Colonic mucosa (tissue), 4 donors: ENCODE measurements at regions not wholly inside any gene's neighbourhood (a gene's known extent, or its start where the extent isn't known, plus 50 kb on each side); places are given as distances from the start of the nearest gene placed in this dataset.

Source experiments
- DNase-seq: peaks from one replicate; pipeline ENCODE4 v3.0.0-alpha.2; 2020
- H3K27ac ChIP-seq: fragments of 200-600 bp; one replicate; pipeline ENCODE4 v1.8.0; 2021
- H3K27me3 ChIP-seq: fragments of 200-600 bp; one replicate; pipeline ENCODE4 v1.8.0; 2021
- H3K36me3 ChIP-seq: fragments of 200-600 bp; one replicate; pipeline ENCODE4 v1.8.0; 2021
- H3K4me1 ChIP-seq: fragments of 200-600 bp; one replicate; pipeline ENCODE4 v1.8.0; 2021; ENCODE audit warnings: mild to moderate bottlenecking
- H3K4me3 ChIP-seq: fragments of 200-600 bp; one replicate; pipeline ENCODE4 v1.8.0; 2021
- H3K9ac ChIP-seq, 2 donors: one replicate each; pipeline ENCODE4 v1.7.0; 2013; ENCODE audit warnings: control low read depth in 2 of 2, low read depth in 2 of 2, low read length in 2 of 2
- H3K9me3 ChIP-seq: fragments of 200-600 bp; one replicate; pipeline ENCODE4 v1.8.0; 2021
- intact Hi-C: fragments of 100-400 bp; cut with DNase I; formaldehyde crosslinking; loops from one replicate; pipeline ENCODE4 v1.14.1; 2022
- TF ChIP-seq, protein P1 (sequence below): fragments of 200-600 bp; IDR thresholded peaks from one replicate; pipeline ENCODE4 v1.8.0; 2022; ENCODE audit warnings: antibody characterized with exemption, mild to moderate bottlenecking
- donor health status: healthy.
- donor health status: DM: no; HTN: no; CAD: no.
- donor health status: DM: no; HTN: no; CAD: no.

DNA sequence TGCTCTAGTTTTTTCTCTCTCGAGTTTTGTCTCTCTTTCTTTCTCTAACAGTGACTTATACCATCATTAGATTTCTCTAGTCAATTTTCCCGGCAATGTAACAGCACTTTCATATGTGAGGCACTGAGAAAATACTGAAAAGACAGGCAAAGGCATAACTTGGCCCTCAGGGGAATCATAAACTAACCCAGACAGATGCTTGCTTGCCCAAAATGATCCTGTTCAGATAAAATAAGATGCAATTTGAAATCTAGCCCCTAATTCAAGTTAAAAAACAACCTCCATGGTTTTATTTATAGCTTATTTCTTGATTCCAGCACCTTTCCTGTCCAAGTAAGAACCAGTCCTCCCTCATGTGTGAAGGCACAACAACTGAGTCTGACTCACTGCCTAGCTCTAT lies 294.6 kb downstream of the GAS1 start:
- Histone ChIP-seq H3K9me3 (no peaks in the 10 kb centered on the region), H3K27ac (no peak overlapping the region), H3K27me3 (no peaks in the 10 kb centered on the region), H3K9ac (no peak overlapping the region), H3K4me1 (no peaks in the 10 kb centered on the region), H3K4me3 (no peak overlapping the region), H3K36me3 (no peaks in the 10 kb centered on the region)
- intact Hi-C loops = no loop called here
- TF ChIP-seq, protein P1, sequence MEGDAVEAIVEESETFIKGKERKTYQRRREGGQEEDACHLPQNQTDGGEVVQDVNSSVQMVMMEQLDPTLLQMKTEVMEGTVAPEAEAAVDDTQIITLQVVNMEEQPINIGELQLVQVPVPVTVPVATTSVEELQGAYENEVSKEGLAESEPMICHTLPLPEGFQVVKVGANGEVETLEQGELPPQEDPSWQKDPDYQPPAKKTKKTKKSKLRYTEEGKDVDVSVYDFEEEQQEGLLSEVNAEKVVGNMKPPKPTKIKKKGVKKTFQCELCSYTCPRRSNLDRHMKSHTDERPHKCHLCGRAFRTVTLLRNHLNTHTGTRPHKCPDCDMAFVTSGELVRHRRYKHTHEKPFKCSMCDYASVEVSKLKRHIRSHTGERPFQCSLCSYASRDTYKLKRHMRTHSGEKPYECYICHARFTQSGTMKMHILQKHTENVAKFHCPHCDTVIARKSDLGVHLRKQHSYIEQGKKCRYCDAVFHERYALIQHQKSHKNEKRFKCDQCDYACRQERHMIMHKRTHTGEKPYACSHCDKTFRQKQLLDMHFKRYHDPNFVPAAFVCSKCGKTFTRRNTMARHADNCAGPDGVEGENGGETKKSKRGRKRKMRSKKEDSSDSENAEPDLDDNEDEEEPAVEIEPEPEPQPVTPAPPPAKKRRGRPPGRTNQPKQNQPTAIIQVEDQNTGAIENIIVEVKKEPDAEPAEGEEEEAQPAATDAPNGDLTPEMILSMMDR = no peak
- DNase-seq = no peak

DNA sequence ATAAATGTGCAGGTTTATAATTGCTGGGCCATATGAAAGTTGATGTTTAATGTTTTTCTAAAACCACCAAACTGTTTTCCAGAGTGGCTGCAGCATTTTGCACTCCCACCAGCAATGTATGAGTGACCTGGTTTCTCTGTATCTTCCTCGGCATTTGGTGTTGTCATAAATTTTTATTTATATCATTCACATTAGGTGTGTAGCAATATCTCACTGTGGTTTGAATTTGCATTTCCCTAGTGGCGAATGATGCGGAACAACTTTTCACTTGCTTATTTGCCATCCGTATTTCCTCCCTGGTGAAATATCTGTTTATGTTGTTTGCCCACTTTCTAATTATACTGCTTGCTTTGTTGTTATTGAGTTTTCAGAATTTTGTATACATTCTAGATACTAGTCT lies 295.7 kb upstream of the TUT7 start:
- intact Hi-C loops = no loop called here
- TF ChIP-seq, protein P1 = no peak
- no peak overlapping the region for H3K27ac ChIP-seq

DNA sequence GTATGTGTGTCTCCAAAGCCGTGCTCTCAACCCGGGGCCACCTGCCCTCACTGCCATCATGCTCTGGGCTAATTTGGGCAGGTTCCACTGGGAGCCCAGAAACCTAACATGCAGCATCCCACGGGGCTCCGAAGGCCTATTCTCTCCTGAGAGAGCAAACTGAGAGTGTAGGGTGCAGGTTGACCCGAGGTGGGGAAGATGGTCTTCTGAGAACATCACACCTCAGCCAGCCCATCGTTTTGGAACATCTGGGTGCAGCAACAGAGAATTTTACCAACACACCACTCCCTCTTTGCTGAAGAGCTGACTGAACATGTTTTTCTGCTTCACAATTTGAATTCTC lies 294.6 kb upstream of the TUT7 start:
- no peaks in the 10 kb centered on the region for H3K36me3 ChIP-seq
- no peak overlapping the region for H3K27ac ChIP-seq
- no peaks in the 10 kb centered on the region for H3K9me3 ChIP-seq
- intact Hi-C loops = no loop called here
- H3K4me1 ChIP-seq = no peaks in the 10 kb centered on the region
- H3K4me3 ChIP-seq = no peak overlapping the region
- TF ChIP-seq, protein P1 = no peak
- H3K9ac ChIP-seq = no peak overlapping the region
- no peaks in the 10 kb centered on the region for H3K27me3 ChIP-seq
- DNase-seq = no peak

More for the DNA sequence above, 295.7 kb upstream of the TUT7 start:
- no peaks in the 10 kb centered on the region for H3K36me3 ChIP-seq
- H3K4me1 ChIP-seq = no peaks in the 10 kb centered on the region
- no peaks in the 10 kb centered on the region for H3K27me3 ChIP-seq
- no peaks in the 10 kb centered on the region for H3K9me3 ChIP-seq
- no peak for DNase-seq
- no peak overlapping the region for H3K9ac ChIP-seq
- H3K4me3 ChIP-seq = no peak overlapping the region

DNA sequence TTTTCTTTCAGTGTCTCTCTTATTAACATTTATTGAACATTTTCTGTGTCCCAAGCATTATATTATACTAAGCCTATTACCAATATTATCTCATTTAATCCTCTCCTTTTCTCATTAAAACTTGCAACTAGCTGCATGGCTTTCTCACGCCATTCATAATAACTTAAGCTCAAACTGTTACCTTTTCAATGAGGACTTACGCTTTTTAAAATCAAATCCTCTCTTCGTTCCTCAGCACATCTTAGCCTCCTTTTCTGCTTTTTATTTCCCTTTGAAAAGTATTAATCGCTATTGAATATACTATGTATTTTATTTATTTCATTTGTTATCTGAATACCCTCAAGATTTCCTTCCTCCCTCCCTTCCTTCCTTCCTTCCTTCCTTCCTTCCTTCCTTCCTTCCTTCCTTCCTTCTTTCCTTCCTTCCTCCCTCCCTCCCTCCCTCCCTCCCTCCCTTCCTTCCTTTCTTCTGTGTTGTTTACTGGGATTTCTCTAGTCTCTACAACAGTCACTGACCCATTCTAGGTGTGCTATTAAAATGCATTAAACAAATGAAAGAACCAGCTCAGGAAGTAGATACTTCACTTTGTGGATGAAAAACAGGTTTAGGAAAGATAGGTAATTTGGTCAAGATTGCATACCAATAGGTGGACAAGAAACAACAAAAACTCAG lies 294.1 kb upstream of the TUT7 start:
- TF ChIP-seq, protein P1 = no peak
- intact Hi-C loops = no loop called here
- no peak for DNase-seq

DNA sequence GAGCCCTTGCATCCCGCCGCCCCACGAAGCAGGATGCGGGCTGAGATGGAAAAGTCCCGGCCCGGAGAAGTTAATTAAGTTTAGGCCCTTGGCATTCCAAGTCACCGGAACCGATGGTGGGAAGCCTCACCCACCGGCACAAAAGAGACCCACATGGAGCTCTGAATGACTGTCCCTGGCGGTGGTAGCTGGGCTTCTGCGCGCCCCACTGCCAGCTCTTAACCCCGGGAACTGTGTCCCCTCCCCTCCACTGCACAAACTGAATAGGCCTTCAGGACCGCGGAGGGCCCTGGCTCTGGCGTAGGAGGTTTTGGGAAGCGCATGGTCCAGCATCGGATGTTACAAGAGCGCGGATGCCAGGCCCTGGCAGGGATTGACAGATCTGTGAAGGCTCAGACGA lies 291.1 kb upstream of the TUT7 start:
- DNase-seq = no peak
- Histone ChIP-seq H3K27ac (no peak overlapping the region), H3K9me3 (no peaks in the 10 kb centered on the region), H3K27me3 (no peaks in the 10 kb centered on the region), H3K9ac (no peak overlapping the region), H3K4me3 (no peak overlapping the region), H3K4me1 (no peaks in the 10 kb centered on the region), H3K36me3 (no peaks in the 10 kb centered on the region)
- intact Hi-C loops = no loop called here
- TF ChIP-seq, protein P1 = no peak

More for the DNA sequence above, 294.1 kb upstream of the TUT7 start:
- H3K9me3 ChIP-seq = no peaks in the 10 kb centered on the region
- no peaks in the 10 kb centered on the region for H3K36me3 ChIP-seq
- no peaks in the 10 kb centered on the region for H3K4me1 ChIP-seq
- no peak overlapping the region for H3K4me3 ChIP-seq
- H3K27ac ChIP-seq = no peak overlapping the region
- H3K9ac ChIP-seq = no peak overlapping the region
- H3K27me3 ChIP-seq = no peaks in the 10 kb centered on the region
